GM12873 (cell line): ENCODE measurements at regions not wholly inside any gene's neighbourhood (a gene's known extent, or its start where the extent isn't known, plus 50 kb on each side); places are given as distances from the start of the nearest gene placed in this dataset.

Source experiments
- TF ChIP-seq, protein P1 (sequence below): IDR thresholded peaks from 2 replicates; pipeline ENCODE4 v1.5.1; 2012; ENCODE audit warnings: low read depth, mild to moderate bottlenecking, moderate library complexity, low read length, control low read depth; ENCODE audit not compliant: insufficient read depth; ENCODE audit errors: missing control alignments

DNA sequence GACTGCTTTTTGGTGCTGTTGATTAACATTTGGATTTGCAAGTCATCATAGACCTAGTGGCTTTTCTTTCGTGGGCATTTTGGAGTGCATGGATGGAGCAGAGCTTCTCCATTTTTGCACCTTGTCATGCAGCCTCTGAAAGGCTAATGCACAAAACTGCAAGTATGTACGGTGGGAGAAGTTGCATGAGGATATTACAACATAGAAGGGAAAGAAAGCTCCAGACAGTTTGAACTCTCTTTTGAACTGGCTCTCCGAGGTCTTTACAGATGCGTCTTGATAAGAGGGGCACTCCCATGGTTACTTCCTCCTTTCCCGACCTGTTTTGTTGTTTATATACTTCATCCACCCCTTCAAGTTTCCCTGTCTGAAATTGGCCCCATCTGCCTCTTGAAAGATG lies 147.1 kb upstream of the GBE1 start:
- TF ChIP-seq, protein P1, sequence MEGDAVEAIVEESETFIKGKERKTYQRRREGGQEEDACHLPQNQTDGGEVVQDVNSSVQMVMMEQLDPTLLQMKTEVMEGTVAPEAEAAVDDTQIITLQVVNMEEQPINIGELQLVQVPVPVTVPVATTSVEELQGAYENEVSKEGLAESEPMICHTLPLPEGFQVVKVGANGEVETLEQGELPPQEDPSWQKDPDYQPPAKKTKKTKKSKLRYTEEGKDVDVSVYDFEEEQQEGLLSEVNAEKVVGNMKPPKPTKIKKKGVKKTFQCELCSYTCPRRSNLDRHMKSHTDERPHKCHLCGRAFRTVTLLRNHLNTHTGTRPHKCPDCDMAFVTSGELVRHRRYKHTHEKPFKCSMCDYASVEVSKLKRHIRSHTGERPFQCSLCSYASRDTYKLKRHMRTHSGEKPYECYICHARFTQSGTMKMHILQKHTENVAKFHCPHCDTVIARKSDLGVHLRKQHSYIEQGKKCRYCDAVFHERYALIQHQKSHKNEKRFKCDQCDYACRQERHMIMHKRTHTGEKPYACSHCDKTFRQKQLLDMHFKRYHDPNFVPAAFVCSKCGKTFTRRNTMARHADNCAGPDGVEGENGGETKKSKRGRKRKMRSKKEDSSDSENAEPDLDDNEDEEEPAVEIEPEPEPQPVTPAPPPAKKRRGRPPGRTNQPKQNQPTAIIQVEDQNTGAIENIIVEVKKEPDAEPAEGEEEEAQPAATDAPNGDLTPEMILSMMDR = no peak

DNA sequence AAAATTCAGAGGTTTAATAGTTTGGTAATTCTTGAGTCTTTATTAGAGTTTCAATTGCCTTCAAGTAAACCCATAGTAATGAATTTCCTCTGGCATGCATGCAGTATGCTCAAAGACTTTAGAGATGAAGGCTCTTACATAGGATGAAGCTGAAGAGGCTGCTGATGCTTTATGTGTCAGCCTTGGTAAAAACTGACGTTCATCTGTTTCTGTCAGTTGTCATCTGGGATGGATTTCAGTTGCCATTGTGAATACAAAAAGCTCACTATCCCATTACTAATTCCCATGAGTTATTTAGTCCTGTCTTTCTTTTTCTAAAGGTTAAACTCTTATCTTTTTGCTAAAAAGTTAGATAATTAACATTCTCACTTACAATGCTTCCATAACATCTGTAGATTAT lies 136.9 kb upstream of the GBE1 start:
- TF ChIP-seq, protein P1 = no peak

DNA sequence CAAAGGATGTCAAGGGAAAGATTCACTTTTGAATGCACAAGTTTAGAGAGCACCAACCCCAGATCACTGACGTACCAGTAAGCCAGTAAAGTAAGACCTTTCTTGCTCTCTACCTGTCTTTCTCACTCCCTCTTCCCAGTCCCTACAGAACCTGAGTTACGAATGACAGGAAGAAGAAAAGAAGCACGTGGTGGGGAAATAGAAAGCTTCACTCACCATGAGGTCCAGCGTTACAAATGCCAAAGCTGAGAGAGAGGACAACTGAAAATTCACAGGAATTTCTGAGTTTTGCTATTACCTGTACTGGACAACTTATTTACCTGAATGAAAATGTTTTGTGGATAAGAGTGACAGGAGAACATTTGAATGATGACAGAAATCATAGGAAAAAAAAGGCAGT lies 133.2 kb upstream of the GBE1 start:
- TF ChIP-seq, protein P1 = no peak

DNA sequence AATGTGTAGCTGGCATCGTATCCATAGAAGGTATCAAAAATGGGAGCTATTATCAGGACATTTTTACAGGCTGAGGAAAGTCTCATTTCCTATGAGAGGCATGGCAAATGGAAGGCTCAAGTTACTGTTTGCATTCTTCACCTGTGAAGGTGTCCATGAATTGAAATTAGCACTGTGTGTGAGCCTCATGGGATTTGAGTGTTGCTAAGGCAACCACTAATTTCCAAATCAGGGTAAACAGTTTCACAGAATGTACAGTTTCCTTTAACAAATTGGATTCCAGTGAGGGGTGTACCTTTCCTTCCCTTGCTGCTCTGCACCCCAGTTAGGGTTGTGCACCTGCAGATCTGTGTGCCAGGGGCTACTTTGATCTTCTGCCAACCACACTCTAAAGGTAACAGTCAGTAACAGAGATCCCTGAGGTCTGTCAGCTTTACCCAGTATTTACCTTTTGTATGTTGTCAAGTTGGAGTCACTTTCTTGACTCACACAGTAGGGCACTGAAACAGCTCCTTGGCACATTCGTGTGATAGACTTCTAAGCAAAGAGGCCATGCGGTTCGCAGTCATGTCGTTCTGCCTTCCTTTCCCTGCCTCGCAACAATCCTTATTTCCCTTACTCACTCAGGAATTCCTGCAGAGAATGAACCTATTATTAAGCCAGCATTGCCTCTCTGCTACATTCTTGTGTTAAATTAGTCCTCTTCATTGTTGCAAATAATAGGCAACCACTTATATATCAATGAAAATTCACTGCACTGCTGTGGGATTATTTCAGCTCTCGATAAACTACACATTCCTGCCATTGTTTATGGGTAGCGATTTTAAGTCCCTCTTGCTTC lies 129.8 kb upstream of the GBE1 start:
- TF ChIP-seq, protein P1 = no peak

DNA sequence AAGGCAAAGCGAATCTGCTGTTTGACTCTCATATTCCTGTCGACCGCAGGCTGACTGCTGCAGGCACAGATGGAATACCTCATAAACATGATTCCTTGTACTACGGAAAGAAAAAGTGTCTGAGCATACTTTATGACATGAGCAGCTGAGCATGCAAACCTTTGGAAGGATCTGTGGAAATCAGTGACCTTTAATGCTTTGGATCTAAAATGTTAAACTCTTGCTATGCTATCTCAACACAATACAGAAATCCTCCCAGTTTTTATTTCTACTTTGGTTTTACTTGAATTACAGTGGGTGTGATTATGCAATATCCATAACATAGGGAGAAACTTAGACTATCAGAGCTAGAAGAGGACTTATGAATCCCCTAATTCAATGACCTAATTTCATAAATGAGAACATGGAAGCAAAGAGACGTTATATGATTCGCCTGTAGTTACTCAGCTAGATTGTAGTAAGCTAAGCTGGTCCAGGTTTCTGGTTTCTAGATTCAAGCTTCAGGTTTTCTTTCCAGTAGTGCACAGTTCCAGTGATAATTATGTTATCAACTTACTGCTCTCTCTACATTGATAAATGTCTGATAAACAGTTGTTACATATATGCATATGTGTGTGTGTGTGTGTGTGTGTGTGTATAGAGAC lies 127.6 kb upstream of the GBE1 start:
- TF ChIP-seq, protein P1 = no peak

DNA sequence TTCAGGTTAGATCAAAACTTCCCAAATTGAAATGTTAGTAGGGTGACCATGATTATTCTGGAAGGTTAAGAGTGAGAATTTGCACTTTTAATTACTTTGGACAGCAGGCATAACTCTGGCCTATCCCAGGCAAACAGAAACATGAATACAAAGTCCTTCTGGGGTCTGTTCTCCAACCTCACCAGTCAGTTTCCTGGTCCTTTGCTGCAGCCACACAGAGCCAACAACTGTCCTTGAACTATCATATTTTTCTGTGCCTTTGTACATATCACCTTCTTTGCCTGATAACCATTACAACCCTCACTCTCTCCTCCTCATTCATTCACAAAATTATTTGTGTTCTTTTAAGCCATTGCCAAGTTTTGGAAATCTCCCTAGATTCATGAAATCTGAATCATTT lies 126.0 kb upstream of the GBE1 start:
- TF ChIP-seq, protein P1 = no peak

DNA sequence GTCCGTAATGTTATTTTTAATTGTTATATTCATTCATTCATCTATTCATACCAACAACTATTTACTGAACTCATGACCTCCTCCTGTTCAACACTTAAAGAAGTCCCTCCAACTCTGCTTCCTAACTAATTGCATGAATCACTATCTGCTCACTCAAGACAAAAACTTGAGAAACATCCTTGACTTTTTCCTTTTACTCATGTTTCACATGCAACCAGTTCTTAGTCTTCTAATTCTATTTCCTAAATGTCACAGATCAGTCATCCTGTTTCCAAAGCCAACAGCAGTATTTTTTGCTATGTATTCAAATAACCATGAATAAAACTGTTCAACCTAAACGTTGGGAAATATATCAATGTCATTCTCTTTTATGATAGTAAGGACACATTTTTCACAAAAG lies 124.6 kb upstream of the GBE1 start:
- TF ChIP-seq, protein P1 = no peak
